ENCODE measurements at regions not wholly inside any gene's neighbourhood (a gene's known extent, or its start where the extent isn't known, plus 50 kb on each side); places are given as distances from the start of the nearest gene placed in this dataset.

- DNase-seq = no peak
These were observed 267.6 kb upstream of the KCNH8 start for GRCh38 chr3:18880691-18881090.

GRCh38 chr3:18872466-18872865, 275.8 kb upstream of the KCNH8 start:
- DNase-seq = no peak

GRCh38 chr3:18870642-18871041, 277.7 kb upstream of the KCNH8 start:
- DNase-seq = no peak

- DNase-seq = no peak
These were observed 278.2 kb upstream of the KCNH8 start for GRCh38 chr3:18870074-18870640.

GRCh38 chr3:18868911-18869689, 279.2 kb upstream of the KCNH8 start:
- DNase-seq = peak; percentile 59

GRCh38 chr3:18866899-18867298, 281.4 kb upstream of the KCNH8 start:
- DNase-seq = no peak

GRCh38 chr3:18864933-18865731, 283.2 kb upstream of the KCNH8 start:
- no peak for DNase-seq

GRCh38 chr3:18862077-18862476, 286.2 kb upstream of the KCNH8 start:
- no peak for DNase-seq

- no peak for DNase-seq
These were observed 287.2 kb upstream of the KCNH8 start for GRCh38 chr3:18861137-18861536.

- DNase-seq = no peak
These were observed 295.0 kb upstream of the KCNH8 start for GRCh38 chr3:18853269-18853668.

GRCh38 chr3:18847583-18848197, 300.6 kb upstream of the KCNH8 start:
- no peak for DNase-seq

GRCh38 chr3:18843983-18844382, 304.3 kb upstream of the KCNH8 start:
- no peak for DNase-seq

- no peak for DNase-seq
These were observed 305.1 kb upstream of the KCNH8 start for GRCh38 chr3:18843188-18843587.

GRCh38 chr3:18841422-18842343, 306.6 kb upstream of the KCNH8 start:
- no peak for DNase-seq

- DNase-seq = no peak
These were observed 307.7 kb upstream of the KCNH8 start for GRCh38 chr3:18840535-18841137.

- no peak for DNase-seq
These were observed 309.6 kb upstream of the KCNH8 start for GRCh38 chr3:18838758-18839157.

GRCh38 chr3:18837137-18837755, 311.1 kb upstream of the KCNH8 start:
- no peak for DNase-seq

- no peak for DNase-seq
These were observed 313.3 kb upstream of the KCNH8 start for GRCh38 chr3:18835021-18835420.

- no peak for DNase-seq
These were observed 318.2 kb upstream of the KCNH8 start for GRCh38 chr3:18830087-18830486.

GRCh38 chr3:18828637-18829036, 319.7 kb upstream of the KCNH8 start:
- no peak for DNase-seq

- no peak for DNase-seq
These were observed 320.6 kb upstream of the KCNH8 start for GRCh38 chr3:18827664-18828063.

All from activated CD8-positive, alpha-beta memory T cell treated with anti-CD3 and anti-CD28 coated beads, Interleukin-2, amount 50 U/mL, for 48 hours (primary cell).